Smooth muscle cell (in vitro differentiated cells): ENCODE measurements at regions not wholly inside any gene's neighbourhood (a gene's known extent, or its start where the extent isn't known, plus 50 kb on each side); places are given as distances from the start of the nearest gene placed in this dataset.

Experiments
- DNase-seq: peaks from one replicate; lab custom pipeline; 2025; ENCODE audit not compliant: unreplicated experiment; lab: John Stamatoyannopoulos, UW
- H2AFZ ChIP-seq: fragments of 200-600 bp; sonication (generic); 2 replicates; pipeline ENCODE4 v1.6.0; 2016; ENCODE audit warnings: antibody characterized with exemption, low read depth, mild to moderate bottlenecking
- H3F3A ChIP-seq: fragments of 200-600 bp; sonication (generic); 2 replicates; pipeline ENCODE4 v1.6.0; 2017; ENCODE audit warnings: antibody characterized with exemption, low read depth
- H3K27ac ChIP-seq: fragments of 200-600 bp; sonication (generic); 2 replicates; pipeline ENCODE4 v1.5.1; 2016; ENCODE audit warnings: low read depth, mild to moderate bottlenecking
- H3K27me3 ChIP-seq: fragments of 200-600 bp; sonication (generic); 2 replicates; pipeline ENCODE4 v1.6.1; 2016; ENCODE audit warnings: low read depth, mild to moderate bottlenecking
- H3K36me3 ChIP-seq: fragments of 200-600 bp; sonication (generic); 2 replicates; pipeline ENCODE4 v1.5.1; 2016; ENCODE audit warnings: low read depth
- H3K4me1 ChIP-seq: fragments of 200-600 bp; sonication (generic); 2 replicates; pipeline ENCODE4 v1.5.1; 2016; ENCODE audit warnings: low read depth
- H3K4me2 ChIP-seq: fragments of 200-600 bp; sonication (generic); 2 replicates; pipeline ENCODE4 v1.6.0; 2016; ENCODE audit warnings: mild to moderate bottlenecking
- H3K4me3 ChIP-seq: fragments of 200-600 bp; sonication (generic); 2 replicates; pipeline ENCODE4 v1.5.1; 2016; ENCODE audit warnings: mild to moderate bottlenecking
- H3K79me2 ChIP-seq: fragments of 200-600 bp; sonication (generic); 2 replicates; pipeline ENCODE4 v1.6.0; 2016; ENCODE audit warnings: low read depth, mild to moderate bottlenecking
- H3K9ac ChIP-seq: fragments of 200-600 bp; sonication (generic); 2 replicates; pipeline ENCODE4 v1.6.0; 2016; ENCODE audit warnings: low read depth
- H3K9me3 ChIP-seq: fragments of 200-600 bp; sonication (generic); replicated peaks from 2 replicates; pipeline ENCODE4 v1.5.1; 2016; ENCODE audit warnings: low read depth
- H4K20me1 ChIP-seq: fragments of 200-600 bp; sonication (generic); 2 replicates; pipeline ENCODE4 v1.6.0; 2016; ENCODE audit warnings: low read depth
- WGBS: methylation state at CpG from one replicate; pipeline ENCODE4 v1.1.7; 2016; ENCODE audit warnings: low lambda C conversion rate; 5-methylcytosine and 5-hydroxymethylcytosine counted together
- TF ChIP-seq, protein P1 (sequence below): fragments of 200-600 bp; sonication (generic); IDR thresholded peaks from 2 replicates; pipeline ENCODE4 v1.5.1; 2017; ENCODE audit warnings: borderline replicate concordance, mild to moderate bottlenecking, antibody characterized with exemption; ENCODE audit not compliant: insufficient read depth, poor library complexity, severe bottlenecking

DNA sequence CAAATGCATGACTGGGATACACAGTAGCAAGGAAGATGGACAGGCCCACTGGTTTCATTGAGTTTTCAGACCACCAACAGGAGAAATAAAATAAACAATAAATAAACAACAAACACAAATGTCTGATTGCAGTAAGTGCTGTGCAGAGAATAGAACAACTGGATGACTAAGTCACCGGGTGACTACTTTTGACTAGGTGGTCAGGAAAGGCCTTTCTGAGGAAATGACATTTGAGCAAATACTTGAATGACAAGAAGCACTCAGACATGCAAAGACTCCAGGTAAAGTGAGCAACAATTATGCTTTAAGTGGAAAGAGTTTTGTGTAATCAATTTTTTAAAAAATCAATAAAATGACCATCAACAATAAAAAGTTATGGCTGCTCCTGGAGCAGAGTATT, 137.7 kb downstream of the BTC start:
- Histone ChIP-seq H4K20me1 (no peaks in the 10 kb centered on the region), H3K27ac (peak overlapping the region; percentile 36), H3K36me3 (no peaks in the 10 kb centered on the region), H2AFZ (no peak overlapping the region), H3K9me3 (no peaks in the 10 kb centered on the region), H3K4me1 (peaks cover 2% of the 10 kb centered on the region), H3F3A (peaks cover 15% of the 10 kb centered on the region), H3K9ac (no peak overlapping the region), H3K4me2 (no peak overlapping the region), H3K79me2 (no peaks in the 10 kb centered on the region), H3K27me3 (no peaks in the 10 kb centered on the region), H3K4me3 (no peak overlapping the region)
- TF ChIP-seq, protein P1, sequence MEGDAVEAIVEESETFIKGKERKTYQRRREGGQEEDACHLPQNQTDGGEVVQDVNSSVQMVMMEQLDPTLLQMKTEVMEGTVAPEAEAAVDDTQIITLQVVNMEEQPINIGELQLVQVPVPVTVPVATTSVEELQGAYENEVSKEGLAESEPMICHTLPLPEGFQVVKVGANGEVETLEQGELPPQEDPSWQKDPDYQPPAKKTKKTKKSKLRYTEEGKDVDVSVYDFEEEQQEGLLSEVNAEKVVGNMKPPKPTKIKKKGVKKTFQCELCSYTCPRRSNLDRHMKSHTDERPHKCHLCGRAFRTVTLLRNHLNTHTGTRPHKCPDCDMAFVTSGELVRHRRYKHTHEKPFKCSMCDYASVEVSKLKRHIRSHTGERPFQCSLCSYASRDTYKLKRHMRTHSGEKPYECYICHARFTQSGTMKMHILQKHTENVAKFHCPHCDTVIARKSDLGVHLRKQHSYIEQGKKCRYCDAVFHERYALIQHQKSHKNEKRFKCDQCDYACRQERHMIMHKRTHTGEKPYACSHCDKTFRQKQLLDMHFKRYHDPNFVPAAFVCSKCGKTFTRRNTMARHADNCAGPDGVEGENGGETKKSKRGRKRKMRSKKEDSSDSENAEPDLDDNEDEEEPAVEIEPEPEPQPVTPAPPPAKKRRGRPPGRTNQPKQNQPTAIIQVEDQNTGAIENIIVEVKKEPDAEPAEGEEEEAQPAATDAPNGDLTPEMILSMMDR: no peak
- 79% methylated on average over 1 of the region's 1 CpG for WGBS
- no peak for DNase-seq

DNA sequence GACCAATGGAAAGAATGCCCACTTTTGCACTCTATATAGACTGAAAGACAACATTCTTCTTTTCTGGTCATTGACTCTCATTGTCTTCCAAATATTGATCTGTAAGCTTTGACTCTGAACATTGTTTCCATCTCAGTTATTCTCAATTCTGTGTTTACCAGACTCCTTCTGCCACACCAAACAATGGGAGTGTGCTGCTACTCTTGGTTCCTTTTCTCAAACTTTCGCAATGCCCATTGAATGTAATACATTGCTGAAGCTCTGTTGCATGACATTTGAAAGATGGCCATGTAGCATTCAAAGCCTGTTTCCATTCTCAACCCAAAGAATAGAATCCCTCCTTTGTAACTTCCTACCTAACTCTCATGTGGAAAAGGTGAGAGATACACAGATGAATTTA, 136.2 kb downstream of the BTC start:
- Histone ChIP-seq H3K79me2 (no peaks in the 10 kb centered on the region), H3K4me2 (no peak overlapping the region), H3K27me3 (no peaks in the 10 kb centered on the region), H3K4me1 (peaks cover 4% of the 10 kb centered on the region), H3K36me3 (no peaks in the 10 kb centered on the region), H3F3A (peaks cover 16% of the 10 kb centered on the region), H3K27ac (no peak overlapping the region), H2AFZ (no peak overlapping the region), H3K9me3 (no peaks in the 10 kb centered on the region), H4K20me1 (no peaks in the 10 kb centered on the region), H3K9ac (no peak overlapping the region), H3K4me3 (no peak overlapping the region)
- 100% methylated on average over 1 of the region's 1 CpG for WGBS
- no peak for DNase-seq
- TF ChIP-seq, protein P1: no peak

DNA sequence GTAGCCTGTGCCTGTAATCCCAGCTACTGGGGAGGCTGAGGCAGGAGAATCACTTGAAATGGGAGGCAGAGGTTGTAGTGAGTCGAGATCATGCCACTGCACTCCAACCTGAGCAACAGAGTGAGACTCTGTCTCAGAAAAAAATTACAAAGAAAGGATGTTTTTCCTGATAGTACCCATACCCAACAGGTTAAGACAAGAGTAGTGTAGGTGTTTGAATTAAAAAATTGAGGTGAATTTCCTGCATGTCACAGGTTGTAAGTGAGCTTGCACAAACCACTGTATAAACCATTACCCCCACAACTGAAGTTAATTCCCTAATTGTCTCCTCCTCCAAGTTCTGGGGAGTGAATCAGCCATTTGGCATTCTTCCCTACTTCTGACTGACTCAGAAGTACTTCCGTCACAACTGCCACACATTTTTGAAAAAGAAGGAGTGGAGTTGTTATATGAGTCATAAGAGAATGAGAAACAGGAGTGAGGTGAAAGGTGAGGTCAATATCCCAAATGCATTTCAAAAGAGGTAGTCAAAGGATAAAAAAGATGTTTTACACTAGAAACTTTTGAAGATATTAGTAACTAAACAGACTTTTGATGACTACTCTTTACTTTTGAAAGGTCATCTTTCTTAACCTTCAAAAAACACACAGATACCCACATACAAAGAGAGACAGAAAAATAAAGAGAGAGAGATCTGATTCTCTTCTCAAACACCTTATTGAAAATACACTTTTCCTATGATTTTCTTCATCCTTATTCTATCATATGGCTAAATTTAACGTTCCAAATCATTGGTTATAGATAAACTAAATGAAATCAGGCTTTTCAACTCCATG, 134.5 kb downstream of the BTC start:
- Histone ChIP-seq H3K4me3 (no peak overlapping the region), H3K4me1 (peaks cover 8% of the 10 kb centered on the region), H3F3A (peaks cover 16% of the 10 kb centered on the region), H4K20me1 (no peaks in the 10 kb centered on the region), H3K9ac (peak overlapping the region; percentile 46), H3K27me3 (no peaks in the 10 kb centered on the region), H3K27ac (peak overlapping the region; percentile 90), H3K36me3 (no peaks in the 10 kb centered on the region), H3K4me2 (no peak overlapping the region), H3K79me2 (no peaks in the 10 kb centered on the region), H2AFZ (no peak overlapping the region), H3K9me3 (no peaks in the 10 kb centered on the region)
- TF ChIP-seq, protein P1: no peak
- DNase-seq: no peak
- WGBS: 57% methylated on average over 3 of the region's 3 CpGs

DNA sequence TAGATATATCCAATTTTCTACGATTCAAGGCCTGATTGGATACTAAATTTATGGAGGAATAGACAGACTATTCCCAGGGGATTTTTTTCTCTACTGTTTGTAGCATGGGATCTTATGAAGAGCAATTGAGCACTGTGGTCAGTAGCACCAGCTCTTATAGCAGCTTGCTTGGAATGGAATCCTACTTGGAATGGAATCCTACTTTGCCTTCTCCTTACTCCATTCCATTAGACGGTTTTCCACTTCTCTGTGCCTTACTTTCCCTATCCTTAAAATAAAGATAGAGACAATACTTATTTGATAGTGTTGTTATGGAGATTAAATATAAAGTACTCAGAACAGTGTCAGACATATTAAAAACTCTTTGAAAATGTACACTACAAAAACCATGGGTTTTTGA, 133.5 kb downstream of the BTC start:
- TF ChIP-seq, protein P1: no peak
- Histone ChIP-seq H3K36me3 (no peaks in the 10 kb centered on the region), H3K4me3 (no peak overlapping the region), H3K9ac (no peak overlapping the region), H3K4me1 (peaks cover 8% of the 10 kb centered on the region), H3K27me3 (no peaks in the 10 kb centered on the region), H3F3A (peaks cover 16% of the 10 kb centered on the region), H2AFZ (no peak overlapping the region), H3K27ac (peak overlapping the region; percentile 90), H3K79me2 (no peaks in the 10 kb centered on the region), H4K20me1 (no peaks in the 10 kb centered on the region), H3K4me2 (no peak overlapping the region), H3K9me3 (no peaks in the 10 kb centered on the region)
- 98% methylated on average over 2 of the region's 2 CpGs for WGBS
- no peak for DNase-seq
